Upper lobe of right lung (tissue), 1 donor: ENCODE measurements at regions not wholly inside any gene's neighbourhood (a gene's known extent, or its start where the extent isn't known, plus 50 kb on each side); places are given as distances from the start of the nearest gene placed in this dataset.

Experiments
- ATAC-seq: fragments of 200-7000 bp; cut with Tn5 transposase; one replicate; pipeline ENCODE4 v1.9.1; 2020; ENCODE audit warnings: mild to moderate bottlenecking, moderate library complexity
- DNase-seq: peaks from one replicate; pipeline ENCODE4 v3.0.0-alpha.2; 2020
- H3K27ac ChIP-seq: fragments of 200-600 bp; one replicate; pipeline ENCODE4 v1.8.0; 2022
- H3K27me3 ChIP-seq: fragments of 200-600 bp; one replicate; pipeline ENCODE4 v1.8.0; 2022; ENCODE audit warnings: mild to moderate bottlenecking
- H3K36me3 ChIP-seq: fragments of 200-600 bp; one replicate; pipeline ENCODE4 v1.8.0; 2022
- H3K4me1 ChIP-seq: fragments of 200-600 bp; one replicate; pipeline ENCODE4 v1.8.0; 2022
- H3K4me3 ChIP-seq: fragments of 200-600 bp; one replicate; pipeline ENCODE4 v1.8.0; 2022; ENCODE audit warnings: mild to moderate bottlenecking
- H3K9me3 ChIP-seq: fragments of 200-600 bp; one replicate; pipeline ENCODE4 v1.8.0; 2022
- CTCF ChIP-seq: fragments of 200-600 bp; IDR thresholded peaks from one replicate; pipeline ENCODE4 v1.8.0; 2022; ENCODE audit warnings: antibody characterized with exemption
- intact Hi-C: fragments of 100-400 bp; cut with DNase I; formaldehyde crosslinking; loops from one replicate; pipeline ENCODE4 v1.11.0; 2022
- donor health status: DM: no; HTN: yes; CAD: no; lungs with severe emphysema.

DNA sequence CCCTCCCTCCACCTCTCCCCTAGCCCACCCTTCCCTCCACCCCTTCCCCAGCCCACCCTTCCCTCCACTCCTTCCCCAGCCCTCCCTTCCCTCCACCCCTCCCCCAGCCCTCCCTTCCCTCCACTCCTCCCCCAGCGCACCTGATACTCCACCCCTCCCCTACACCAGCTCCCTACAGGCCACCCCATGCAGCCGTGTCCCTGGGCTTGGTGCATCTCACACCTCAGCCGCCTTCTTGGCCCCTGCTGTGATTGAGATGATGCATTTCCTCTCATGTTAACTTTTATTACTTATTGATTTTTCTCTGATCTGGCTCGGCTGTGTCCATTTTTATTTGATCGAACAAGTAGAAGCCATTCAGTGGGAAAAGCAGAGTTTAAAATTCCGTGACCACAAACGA, 243.8 kb downstream of the MATN1 start:
- no peak for DNase-seq
- Histone ChIP-seq H3K9me3 (peaks cover 16% of the 10 kb centered on the region), H3K36me3 (no peaks in the 10 kb centered on the region), H3K4me3 (no peak overlapping the region), H3K27ac (no peak overlapping the region), H3K27me3 (peaks cover 4% of the 10 kb centered on the region), H3K4me1 (no peaks in the 10 kb centered on the region)
- intact Hi-C loops, result no loop called here
- TF ChIP-seq CTCF, result no peak
- no peak for ATAC-seq

DNA sequence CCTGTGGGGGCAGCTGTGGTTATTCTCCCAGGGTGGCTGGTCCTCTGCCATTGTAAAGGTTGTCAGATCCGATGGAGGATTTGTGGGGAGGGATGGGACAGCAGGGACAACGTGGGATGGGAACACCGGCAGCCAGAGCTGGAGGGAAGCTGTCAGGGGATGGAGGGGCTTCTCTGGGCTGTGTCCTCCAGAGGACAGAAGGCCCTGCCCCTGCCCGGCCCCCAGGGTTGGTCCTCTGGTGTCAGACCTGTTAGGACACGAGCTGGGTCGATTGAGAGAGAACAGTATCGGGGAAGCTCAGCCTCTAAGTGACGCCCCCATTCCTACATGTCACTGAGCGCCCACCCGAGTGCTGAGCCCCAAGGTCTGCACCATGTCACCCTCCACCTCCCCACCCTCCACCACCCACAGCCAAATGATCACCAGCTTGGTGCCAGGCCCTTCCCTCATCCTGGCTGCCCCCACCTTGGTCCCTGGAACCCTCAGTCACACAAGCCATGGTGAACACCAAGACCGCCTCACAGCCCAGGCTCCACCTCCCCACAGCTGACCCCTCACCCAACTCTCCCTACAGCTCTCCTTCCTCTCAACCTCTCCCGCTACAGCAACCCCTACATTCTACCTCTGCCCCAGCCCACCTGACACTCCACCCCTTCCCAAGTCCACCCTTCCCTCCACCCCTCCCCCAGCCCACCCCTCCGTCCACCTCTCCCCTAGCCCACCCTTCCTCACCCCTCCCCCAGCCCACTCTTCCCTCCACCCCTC, 244.4 kb downstream of the MATN1 start:
- intact Hi-C loops, result no loop called here
- Histone ChIP-seq H3K4me1 (no peaks in the 10 kb centered on the region), H3K27ac (no peak overlapping the region), H3K36me3 (no peaks in the 10 kb centered on the region), H3K4me3 (no peak overlapping the region), H3K27me3 (no peaks in the 10 kb centered on the region), H3K9me3 (peaks cover 16% of the 10 kb centered on the region)
- no peak for ATAC-seq
- TF ChIP-seq CTCF, result no peak
- DNase-seq, result peak; percentile 41

DNA sequence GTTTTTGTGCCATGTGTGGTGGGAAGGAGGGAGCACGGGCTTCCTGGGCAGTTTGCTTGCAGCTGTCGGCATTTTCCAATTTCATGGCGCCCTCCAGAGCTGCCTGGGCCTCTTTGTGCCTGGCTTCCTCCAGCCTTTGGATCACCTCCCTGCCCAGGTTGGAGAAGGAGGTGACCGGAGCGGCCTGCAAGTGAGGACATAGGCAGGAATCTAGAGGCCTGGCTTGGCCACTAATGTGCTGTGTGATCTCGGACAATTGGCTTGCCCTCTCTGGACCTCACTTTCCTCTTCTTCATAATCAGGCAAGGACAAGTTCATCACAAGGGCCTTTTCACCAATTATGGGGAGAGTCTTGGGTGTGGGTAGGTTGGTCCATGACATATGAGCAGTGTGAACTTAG, 245.1 kb downstream of the MATN1 start:
- no peaks in the 10 kb centered on the region for H3K4me1 ChIP-seq
- DNase-seq (no peak), ATAC-seq (no peak)
- peaks cover 16% of the 10 kb centered on the region for H3K9me3 ChIP-seq
- TF ChIP-seq CTCF, result no peak
- H3K4me3 ChIP-seq, result no peak overlapping the region
- H3K27ac ChIP-seq, result no peak overlapping the region
- H3K27me3 ChIP-seq, result no peaks in the 10 kb centered on the region
- H3K36me3 ChIP-seq, result no peaks in the 10 kb centered on the region
- intact Hi-C loops, result no loop called here

DNA sequence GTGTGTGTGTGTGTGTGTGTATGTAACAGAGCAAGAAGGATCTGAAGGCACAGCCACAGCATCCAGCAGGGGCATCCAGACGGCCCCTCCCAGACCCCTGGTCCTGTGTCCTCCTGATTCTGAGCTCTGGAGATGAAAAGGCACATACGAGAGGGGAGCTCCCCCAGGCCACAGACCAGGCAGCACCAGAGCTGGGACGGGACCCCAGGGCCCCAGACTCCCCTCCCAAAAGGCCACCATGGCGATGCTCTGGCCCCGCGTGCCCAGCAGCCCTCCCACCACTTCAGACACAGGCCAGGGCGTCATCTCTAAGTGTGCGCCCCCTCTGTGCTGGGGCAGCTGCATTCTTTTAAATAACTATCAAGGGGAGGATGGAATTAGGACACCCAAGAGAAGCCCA, 245.8 kb downstream of the MATN1 start:
- Histone ChIP-seq H3K4me3 (no peak overlapping the region), H3K36me3 (no peaks in the 10 kb centered on the region), H3K27ac (no peak overlapping the region), H3K4me1 (no peaks in the 10 kb centered on the region), H3K9me3 (peaks cover 12% of the 10 kb centered on the region), H3K27me3 (no peaks in the 10 kb centered on the region)
- TF ChIP-seq CTCF, result no peak
- ATAC-seq (no peak), DNase-seq (peak; percentile 44)
- intact Hi-C loops, result no loop called here

DNA sequence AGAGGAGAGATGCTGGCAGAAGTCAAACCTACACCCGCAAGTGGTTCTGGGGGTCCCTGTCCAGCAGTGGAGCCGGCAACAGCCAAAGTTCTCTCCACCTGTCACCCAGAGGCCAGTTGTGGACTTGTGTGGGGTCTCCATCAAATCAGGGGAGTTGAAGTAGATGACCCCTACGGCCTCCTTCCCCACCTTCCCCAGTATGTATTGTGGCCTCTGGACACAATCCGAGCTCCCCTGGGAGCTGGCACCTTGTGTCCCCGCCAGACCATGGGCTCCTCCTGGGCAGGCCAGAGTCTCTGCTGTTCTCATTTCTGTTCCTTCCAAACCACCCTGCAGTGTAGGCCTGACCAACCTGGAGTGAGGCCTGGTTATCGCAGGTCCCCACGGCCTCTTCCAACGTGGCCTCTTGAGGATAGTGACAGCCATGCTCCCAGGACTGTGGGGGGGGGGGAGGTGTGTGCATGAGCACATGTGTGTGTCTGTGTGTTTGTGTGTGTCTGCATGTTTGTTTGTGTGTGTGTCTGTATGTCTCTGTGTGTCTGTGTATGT, 246.4 kb downstream of the MATN1 start:
- Histone ChIP-seq H3K4me3 (no peak overlapping the region), H3K9me3 (peaks cover 6% of the 10 kb centered on the region), H3K36me3 (no peaks in the 10 kb centered on the region), H3K27ac (no peak overlapping the region), H3K27me3 (no peaks in the 10 kb centered on the region), H3K4me1 (no peaks in the 10 kb centered on the region)
- DNase-seq (peak; percentile 57), ATAC-seq (no peak)
- intact Hi-C loops, result no loop called here
- no peak for TF ChIP-seq CTCF
